ENCODE measurements at regions not wholly inside any gene's neighbourhood (a gene's known extent, or its start where the extent isn't known, plus 50 kb on each side); places are given as distances from the start of the nearest gene placed in this dataset.

- DNase-seq (ENCODE audit: low read depth in 1 of 2, low spot score in 1 of 2) (no peak), ATAC-seq (no peak), FAIRE-seq (no peak)
- no peak overlapping the region for H3K4me2 ChIP-seq
- ChIA-PET CTCF (interaction anchor here (0.7 kb wide), 1 partner anchor 50 kb away, joined by 3 read pairs; no protein-coding TSS in a partner anchor), POLR2A (no interaction called here)
- no peak overlapping the region for H3K4me3 ChIP-seq
- H3K9me3 ChIP-seq = no peaks in the 10 kb centered on the region
- 88% methylated on average over 5 of the region's 5 CpGs for WGBS (ENCODE audit: missing lambda C conversion rate)
- H3K4me1 ChIP-seq = peaks cover 35% of the 10 kb centered on the region
- H3K27ac ChIP-seq = no peak overlapping the region
- TF ChIP-seq MYC (IDR thresholded peaks at IDR 0.05; ENCODE audit: borderline replicate concordance, low read length) (no peak), TP53 (CRISPR knock-in tag; IDR thresholded peaks at IDR 0.05) (no peak), ZFP36 (IDR thresholded peaks at IDR 0.05; ENCODE audit: borderline replicate concordance, partially characterized antibody) (no peak), EHF (CRISPR knock-in tag; IDR thresholded peaks at IDR 0.05) (no peak), ATOH8 (CRISPR knock-in tag; IDR thresholded peaks at IDR 0.05; ENCODE audit: low read depth) (no peak), REST (IDR thresholded peaks at IDR 0.05) (no peak), ZC3H11A (IDR thresholded peaks at IDR 0.05) (no peak), USF2 (IDR thresholded peaks at IDR 0.05) (no peak), MAZ (IDR thresholded peaks at IDR 0.05; ENCODE audit: borderline replicate concordance, low read depth, low read length) (no peak), NFE2L2 (conservative IDR thresholded peaks at IDR 0.05; ENCODE audit: low read length) (no peak), GATA3 (IDR thresholded peaks at IDR 0.05; ENCODE audit: borderline replicate concordance) (no peak), NPAS2 (CRISPR knock-in tag; IDR thresholded peaks at IDR 0.05; ENCODE audit: borderline replicate concordance) (no peak), PHF8 (IDR thresholded peaks at IDR 0.05; ENCODE audit: borderline replicate concordance, low read depth) (no peak), CHD2 (IDR thresholded peaks at IDR 0.05; ENCODE audit: low read length, partially characterized antibody) (no peak), FOSL2 (IDR thresholded peaks at IDR 0.05) (no peak), FOSL2 (CRISPR knock-in tag; IDR thresholded peaks at IDR 0.05) (no peak), HOXB5 (CRISPR knock-in tag; IDR thresholded peaks at IDR 0.05) (no peak)
These were observed 51.6 kb downstream of the SHANK2 start for GRCh38 chr11:71200761-71201160.

- H3K4me3 ChIP-seq = no peak overlapping the region
- 75% methylated on average over 9 of the region's 9 CpGs for WGBS (ENCODE audit: missing lambda C conversion rate)
- H3K4me1 ChIP-seq = peaks cover 35% of the 10 kb centered on the region
- FAIRE-seq (no peak), ATAC-seq (no peak), DNase-seq (ENCODE audit: low read depth in 1 of 2, low spot score in 1 of 2) (no peak)
- CTCF ChIA-PET = interaction anchor here (0.7 kb wide), 1 partner anchor 51 kb away, joined by 3 read pairs; no protein-coding TSS in a partner anchor
- POLR2A ChIA-PET = no interaction called here
- TF ChIP-seq HES2 (IDR thresholded peaks at IDR 0.05) (no peak), TP53 (CRISPR knock-in tag; IDR thresholded peaks at IDR 0.05) (no peak), RAD21 (conservative IDR thresholded peaks at IDR 0.05 in 1 of 2, IDR thresholded peaks at IDR 0.05 in 1 of 2) (no peak), CBX8 (IDR thresholded peaks at IDR 0.05) (no peak), HOXA7 (CRISPR knock-in tag; IDR thresholded peaks at IDR 0.05) (no peak), ZSCAN20 (CRISPR knock-in tag; IDR thresholded peaks at IDR 0.05) (no peak), KDM1A (IDR thresholded peaks at IDR 0.05; ENCODE audit: low read depth) (no peak), EP300 (IDR thresholded peaks at IDR 0.05) (no peak), ZNF302 (CRISPR knock-in tag; IDR thresholded peaks at IDR 0.05) (no peak), SMC3 (IDR thresholded peaks at IDR 0.05) (no peak), KDM5A (IDR thresholded peaks at IDR 0.05) (no peak), CBX2 (IDR thresholded peaks at IDR 0.05; ENCODE audit: borderline replicate concordance, low read depth) (no peak)
- no peak overlapping the region for H3K4me2 ChIP-seq
- no peaks in the 10 kb centered on the region for H3K9me3 ChIP-seq
- H3K27ac ChIP-seq = no peak overlapping the region
These were observed 52.1 kb downstream of the SHANK2 start for GRCh38 chr11:71200172-71200716.

All from A549 (cell line).